K562 (cell line): ENCODE measurements at regions not wholly inside any gene's neighbourhood (a gene's known extent, or its start where the extent isn't known, plus 50 kb on each side); places are given as distances from the start of the nearest gene placed in this dataset.

ENCODE experiments used
- CREBBP ChIP-seq: IDR thresholded peaks from one replicate; pipeline ENCODE4 v1.6.1; 2012; ENCODE audit warnings: low read depth, mild to moderate bottlenecking, control low read depth, inconsistent platforms, low read length
- GATA2 ChIP-seq: sonication (generic); formaldehyde crosslinking; IDR thresholded peaks from 2 replicates; pipeline ENCODE4 v1.4.0; 2020; ENCODE audit warnings: mild to moderate bottlenecking, missing genetic modification reagents
- MECOM ChIP-seq: fragments of 250-450 bp; sonication (Bioruptor Pico); IDR thresholded peaks from 2 replicates; pipeline ENCODE4 v1.8.0; 2022; ENCODE audit warnings: inconsistent platforms
- PPARD ChIP-seq: fragments of 250-450 bp; sonication (Bioruptor Pico); IDR thresholded peaks from 2 replicates; pipeline ENCODE4 v1.8.0; 2022; ENCODE audit warnings: inconsistent platforms, mild to moderate bottlenecking, moderate library complexity
- ZEB2 ChIP-seq: fragments of 450-650 bp; IDR thresholded peaks from 2 replicates; pipeline ENCODE4 v1.6.1; 2016
- ZNF75A ChIP-seq: fragments of 450-650 bp; formaldehyde crosslinking; IDR thresholded peaks from 2 replicates; pipeline ENCODE4 v1.4.0; 2020; ENCODE audit warnings: mild to moderate bottlenecking
- TF ChIP-seq, protein P1 (sequence below), 3 experiments: fragments of 200-800 bp in 1 of 3; fragments of 250-450 bp in 1 of 3; fragments of 450-650 bp in 1 of 3; sonication (Bioruptor Pico) in 1 of 3; sonication (Bioruptor generic) in 1 of 3; formaldehyde crosslinking in 1 of 3; IDR thresholded peaks; 2 replicates each; pipeline versions ENCODE4 v1.6.1 to v1.8.0; 2016 to 2022; ENCODE audit warnings: mild to moderate bottlenecking in 2 of 3, missing genetic modification characterization in 2 of 3, missing compliant biosample characterization in 1 of 3, moderate library complexity in 1 of 3
- TF ChIP-seq, protein P2 (sequence below), 2 experiments: fragments of 450-650 bp; IDR thresholded peaks; 2 replicates each; pipeline ENCODE4 v1.6.1; 2018; ENCODE audit warnings: mild to moderate bottlenecking in 2 of 2, low read depth in 1 of 2; ENCODE audit not compliant: partially characterized antibody in 2 of 2

- TF ChIP-seq ZEB2 (no peak), CREBBP (no peak), PPARD (no peak), GATA2 (CRISPR knock-in tag) (no peak), MECOM (no peak), ZNF75A (CRISPR knock-in tag) (no peak)
- TF ChIP-seq, protein P1, sequence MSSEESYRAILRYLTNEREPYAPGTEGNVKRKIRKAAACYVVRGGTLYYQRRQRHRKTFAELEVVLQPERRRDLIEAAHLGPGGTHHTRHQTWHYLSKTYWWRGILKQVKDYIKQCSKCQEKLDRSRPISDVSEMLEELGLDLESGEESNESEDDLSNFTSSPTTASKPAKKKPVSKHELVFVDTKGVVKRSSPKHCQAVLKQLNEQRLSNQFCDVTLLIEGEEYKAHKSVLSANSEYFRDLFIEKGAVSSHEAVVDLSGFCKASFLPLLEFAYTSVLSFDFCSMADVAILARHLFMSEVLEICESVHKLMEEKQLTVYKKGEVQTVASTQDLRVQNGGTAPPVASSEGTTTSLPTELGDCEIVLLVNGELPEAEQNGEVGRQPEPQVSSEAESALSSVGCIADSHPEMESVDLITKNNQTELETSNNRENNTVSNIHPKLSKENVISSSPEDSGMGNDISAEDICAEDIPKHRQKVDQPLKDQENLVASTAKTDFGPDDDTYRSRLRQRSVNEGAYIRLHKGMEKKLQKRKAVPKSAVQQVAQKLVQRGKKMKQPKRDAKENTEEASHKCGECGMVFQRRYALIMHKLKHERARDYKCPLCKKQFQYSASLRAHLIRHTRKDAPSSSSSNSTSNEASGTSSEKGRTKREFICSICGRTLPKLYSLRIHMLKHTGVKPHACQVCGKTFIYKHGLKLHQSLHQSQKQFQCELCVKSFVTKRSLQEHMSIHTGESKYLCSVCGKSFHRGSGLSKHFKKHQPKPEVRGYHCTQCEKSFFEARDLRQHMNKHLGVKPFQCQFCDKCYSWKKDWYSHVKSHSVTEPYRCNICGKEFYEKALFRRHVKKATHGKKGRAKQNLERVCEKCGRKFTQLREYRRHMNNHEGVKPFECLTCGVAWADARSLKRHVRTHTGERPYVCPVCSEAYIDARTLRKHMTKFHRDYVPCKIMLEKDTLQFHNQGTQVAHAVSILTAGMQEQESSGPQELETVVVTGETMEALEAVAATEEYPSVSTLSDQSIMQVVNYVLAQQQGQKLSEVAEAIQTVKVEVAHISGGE (CRISPR knock-in tag; IDR thresholded peaks at IDR 0.05) = no peak
- TF ChIP-seq, protein P2, sequence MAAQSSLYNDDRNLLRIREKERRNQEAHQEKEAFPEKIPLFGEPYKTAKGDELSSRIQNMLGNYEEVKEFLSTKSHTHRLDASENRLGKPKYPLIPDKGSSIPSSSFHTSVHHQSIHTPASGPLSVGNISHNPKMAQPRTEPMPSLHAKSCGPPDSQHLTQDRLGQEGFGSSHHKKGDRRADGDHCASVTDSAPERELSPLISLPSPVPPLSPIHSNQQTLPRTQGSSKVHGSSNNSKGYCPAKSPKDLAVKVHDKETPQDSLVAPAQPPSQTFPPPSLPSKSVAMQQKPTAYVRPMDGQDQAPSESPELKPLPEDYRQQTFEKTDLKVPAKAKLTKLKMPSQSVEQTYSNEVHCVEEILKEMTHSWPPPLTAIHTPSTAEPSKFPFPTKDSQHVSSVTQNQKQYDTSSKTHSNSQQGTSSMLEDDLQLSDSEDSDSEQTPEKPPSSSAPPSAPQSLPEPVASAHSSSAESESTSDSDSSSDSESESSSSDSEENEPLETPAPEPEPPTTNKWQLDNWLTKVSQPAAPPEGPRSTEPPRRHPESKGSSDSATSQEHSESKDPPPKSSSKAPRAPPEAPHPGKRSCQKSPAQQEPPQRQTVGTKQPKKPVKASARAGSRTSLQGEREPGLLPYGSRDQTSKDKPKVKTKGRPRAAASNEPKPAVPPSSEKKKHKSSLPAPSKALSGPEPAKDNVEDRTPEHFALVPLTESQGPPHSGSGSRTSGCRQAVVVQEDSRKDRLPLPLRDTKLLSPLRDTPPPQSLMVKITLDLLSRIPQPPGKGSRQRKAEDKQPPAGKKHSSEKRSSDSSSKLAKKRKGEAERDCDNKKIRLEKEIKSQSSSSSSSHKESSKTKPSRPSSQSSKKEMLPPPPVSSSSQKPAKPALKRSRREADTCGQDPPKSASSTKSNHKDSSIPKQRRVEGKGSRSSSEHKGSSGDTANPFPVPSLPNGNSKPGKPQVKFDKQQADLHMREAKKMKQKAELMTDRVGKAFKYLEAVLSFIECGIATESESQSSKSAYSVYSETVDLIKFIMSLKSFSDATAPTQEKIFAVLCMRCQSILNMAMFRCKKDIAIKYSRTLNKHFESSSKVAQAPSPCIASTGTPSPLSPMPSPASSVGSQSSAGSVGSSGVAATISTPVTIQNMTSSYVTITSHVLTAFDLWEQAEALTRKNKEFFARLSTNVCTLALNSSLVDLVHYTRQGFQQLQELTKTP (IDR thresholded peaks at IDR 0.05; ENCODE audit: low read depth in 1 of 2, partially characterized antibody in 2 of 2) = no peak
These were observed 161.7 kb downstream of the TFCP2L1 start (continued) for GRCh38 chr2:121123268-121123667.
